ENCODE measurements at regions not wholly inside any gene's neighbourhood (a gene's known extent, or its start where the extent isn't known, plus 50 kb on each side); places are given as distances from the start of the nearest gene placed in this dataset.

- WGBS (ENCODE audit: insufficient coverage, low lambda C conversion rate) = no CpG with 5 or more reads among the region's 2 CpGs
- DNase-seq = peak in 1 of 2 donors; percentile 27
- Histone ChIP-seq H3K4me1 (ENCODE audit: control insufficient read depth, insufficient read depth, low read length) (peaks cover 23% of the 10 kb centered on the region), H3K27me3 (ENCODE audit: control insufficient read depth, insufficient read depth, low read length) (no peaks in the 10 kb centered on the region), H3K27ac (ENCODE audit: low read length) (peak overlapping the region; percentile 19), H3K9me3 (ENCODE audit: control insufficient read depth, low read depth, low read length) (no peaks in the 10 kb centered on the region), H3K4me3 (ENCODE audit: low read length) (no peak overlapping the region), H3K36me3 (ENCODE audit: control insufficient read depth, insufficient read depth, low read length) (no peaks in the 10 kb centered on the region)
Observed at GRCh38 chr13:73404581-73404980, 345.8 kb downstream of the KLF5 start.

GRCh38 chr13:73403355-73404120, 344.7 kb downstream of the KLF5 start:
- no peaks in the 10 kb centered on the region for H3K9me3 ChIP-seq (ENCODE audit: control insufficient read depth, low read depth, low read length)
- no peak for DNase-seq
- 90% methylated on average over 1 of the region's 1 CpG for WGBS (ENCODE audit: insufficient coverage, low lambda C conversion rate)
- no peaks in the 10 kb centered on the region for H3K36me3 ChIP-seq (ENCODE audit: control insufficient read depth, insufficient read depth, low read length)
- H3K27me3 ChIP-seq (ENCODE audit: control insufficient read depth, insufficient read depth, low read length) = no peaks in the 10 kb centered on the region
- no peak overlapping the region for H3K27ac ChIP-seq (ENCODE audit: low read length)
- peaks cover 29% of the 10 kb centered on the region for H3K4me1 ChIP-seq (ENCODE audit: control insufficient read depth, insufficient read depth, low read length)
- H3K4me3 ChIP-seq (ENCODE audit: low read length) = no peak overlapping the region

- DNase-seq = peak in 1 of 2 donors; percentile 39
- 0% methylated on average over 1 of the region's 2 CpGs for WGBS (ENCODE audit: insufficient coverage, low lambda C conversion rate)
- Histone ChIP-seq H3K27ac (ENCODE audit: low read length) (peak overlapping the region; percentile 61), H3K27me3 (ENCODE audit: control insufficient read depth, insufficient read depth, low read length) (no peaks in the 10 kb centered on the region), H3K9me3 (ENCODE audit: control insufficient read depth, low read depth, low read length) (no peaks in the 10 kb centered on the region), H3K36me3 (ENCODE audit: control insufficient read depth, insufficient read depth, low read length) (no peaks in the 10 kb centered on the region), H3K4me3 (ENCODE audit: low read length) (no peak overlapping the region), H3K4me1 (ENCODE audit: control insufficient read depth, insufficient read depth, low read length) (peaks cover 46% of the 10 kb centered on the region)
Observed at GRCh38 chr13:73401769-73402168, 343.0 kb downstream of the KLF5 start.

GRCh38 chr13:73399347-73400216, 340.8 kb downstream of the KLF5 start:
- Histone ChIP-seq H3K4me3 (ENCODE audit: low read length) (no peak overlapping the region), H3K27ac (ENCODE audit: low read length) (peak overlapping the region; percentile 61), H3K9me3 (ENCODE audit: control insufficient read depth, low read depth, low read length) (no peaks in the 10 kb centered on the region), H3K4me1 (ENCODE audit: control insufficient read depth, insufficient read depth, low read length) (peaks cover 46% of the 10 kb centered on the region), H3K27me3 (ENCODE audit: control insufficient read depth, insufficient read depth, low read length) (no peaks in the 10 kb centered on the region), H3K36me3 (ENCODE audit: control insufficient read depth, insufficient read depth, low read length) (no peaks in the 10 kb centered on the region)
- peak; percentile 48 to 80 for DNase-seq
- 75% methylated on average over 6 of the region's 10 CpGs for WGBS (ENCODE audit: insufficient coverage, low lambda C conversion rate)

GRCh38 chr13:73397496-73398305, 338.9 kb downstream of the KLF5 start:
- DNase-seq = peak in 1 of 2 donors; percentile 67
- Histone ChIP-seq H3K27me3 (ENCODE audit: control insufficient read depth, insufficient read depth, low read length) (no peaks in the 10 kb centered on the region), H3K4me3 (ENCODE audit: low read length) (no peak overlapping the region), H3K9me3 (ENCODE audit: control insufficient read depth, low read depth, low read length) (no peaks in the 10 kb centered on the region), H3K27ac (ENCODE audit: low read length) (peak overlapping the region; percentile 80), H3K36me3 (ENCODE audit: control insufficient read depth, insufficient read depth, low read length) (no peaks in the 10 kb centered on the region), H3K4me1 (ENCODE audit: control insufficient read depth, insufficient read depth, low read length) (peaks cover 44% of the 10 kb centered on the region)
- 56% methylated on average over 4 of the region's 8 CpGs for WGBS (ENCODE audit: insufficient coverage, low lambda C conversion rate)

- no peak overlapping the region for H3K4me3 ChIP-seq (ENCODE audit: low read length)
- H3K27me3 ChIP-seq (ENCODE audit: control insufficient read depth, insufficient read depth, low read length) = no peaks in the 10 kb centered on the region
- no peak overlapping the region for H3K27ac ChIP-seq (ENCODE audit: low read length)
- DNase-seq = no peak
- no peaks in the 10 kb centered on the region for H3K36me3 ChIP-seq (ENCODE audit: control insufficient read depth, insufficient read depth, low read length)
- peaks cover 7% of the 10 kb centered on the region for H3K9me3 ChIP-seq (ENCODE audit: control insufficient read depth, low read depth, low read length)
- peaks cover 23% of the 10 kb centered on the region for H3K4me1 ChIP-seq (ENCODE audit: control insufficient read depth, insufficient read depth, low read length)
Observed at GRCh38 chr13:73394066-73394465, 335.3 kb downstream of the KLF5 start.

- no peaks in the 10 kb centered on the region for H3K27me3 ChIP-seq (ENCODE audit: control insufficient read depth, insufficient read depth, low read length)
- peaks cover 7% of the 10 kb centered on the region for H3K9me3 ChIP-seq (ENCODE audit: control insufficient read depth, low read depth, low read length)
- no peaks in the 10 kb centered on the region for H3K4me1 ChIP-seq (ENCODE audit: control insufficient read depth, insufficient read depth, low read length)
- H3K36me3 ChIP-seq (ENCODE audit: control insufficient read depth, insufficient read depth, low read length) = no peaks in the 10 kb centered on the region
- no CpG with 5 or more reads among the region's 2 CpGs for WGBS (ENCODE audit: insufficient coverage, low lambda C conversion rate)
- H3K27ac ChIP-seq (ENCODE audit: low read length) = no peak overlapping the region
- H3K4me3 ChIP-seq (ENCODE audit: low read length) = no peak overlapping the region
- no peak for DNase-seq
Observed at GRCh38 chr13:73390100-73390499, 331.3 kb downstream of the KLF5 start.

GRCh38 chr13:73388586-73388985, 329.8 kb downstream of the KLF5 start:
- Histone ChIP-seq H3K9me3 (ENCODE audit: control insufficient read depth, low read depth, low read length) (peaks cover 7% of the 10 kb centered on the region), H3K4me1 (ENCODE audit: control insufficient read depth, insufficient read depth, low read length) (no peaks in the 10 kb centered on the region), H3K36me3 (ENCODE audit: control insufficient read depth, insufficient read depth, low read length) (no peaks in the 10 kb centered on the region), H3K27me3 (ENCODE audit: control insufficient read depth, insufficient read depth, low read length) (no peaks in the 10 kb centered on the region), H3K4me3 (ENCODE audit: low read length) (no peak overlapping the region), H3K27ac (ENCODE audit: low read length) (no peak overlapping the region)
- no peak for DNase-seq

GRCh38 chr13:73387318-73387717, 328.5 kb downstream of the KLF5 start:
- H3K36me3 ChIP-seq (ENCODE audit: control insufficient read depth, insufficient read depth, low read length) = no peaks in the 10 kb centered on the region
- no peak overlapping the region for H3K4me3 ChIP-seq (ENCODE audit: low read length)
- H3K4me1 ChIP-seq (ENCODE audit: control insufficient read depth, insufficient read depth, low read length) = no peaks in the 10 kb centered on the region
- no CpG with 5 or more reads among the region's 6 CpGs for whole genome bisulfite sequencing (ENCODE audit: insufficient coverage, low lambda C conversion rate)
- no peak for DNase-seq
- H3K27me3 ChIP-seq (ENCODE audit: control insufficient read depth, insufficient read depth, low read length) = no peaks in the 10 kb centered on the region
- no peak overlapping the region for H3K27ac ChIP-seq (ENCODE audit: low read length)
- H3K9me3 ChIP-seq (ENCODE audit: control insufficient read depth, low read depth, low read length) = peaks cover 7% of the 10 kb centered on the region

GRCh38 chr13:73385848-73386247, 327.0 kb downstream of the KLF5 start:
- no peak overlapping the region for H3K27ac ChIP-seq (ENCODE audit: low read length)
- no peak overlapping the region for H3K4me3 ChIP-seq (ENCODE audit: low read length)
- no peaks in the 10 kb centered on the region for H3K4me1 ChIP-seq (ENCODE audit: control insufficient read depth, insufficient read depth, low read length)
- no peak for DNase-seq
- H3K36me3 ChIP-seq (ENCODE audit: control insufficient read depth, insufficient read depth, low read length) = no peaks in the 10 kb centered on the region
- H3K9me3 ChIP-seq (ENCODE audit: control insufficient read depth, low read depth, low read length) = peaks cover 7% of the 10 kb centered on the region
- no peaks in the 10 kb centered on the region for H3K27me3 ChIP-seq (ENCODE audit: control insufficient read depth, insufficient read depth, low read length)
